IMR-90 (cell line): ENCODE measurements at regions not wholly inside any gene's neighbourhood (a gene's known extent, or its start where the extent isn't known, plus 50 kb on each side); places are given as distances from the start of the nearest gene placed in this dataset.

Source experiments
- ATAC-seq: fragments of 200-7000 bp; cut with Tn5 transposase; 2 replicates; pipeline ENCODE4 v1.9.1; 2020; ENCODE audit warnings: low read depth, mild to moderate bottlenecking, moderate library complexity
- BruUV-seq: library from RNA; stranded (reverse); fragments of 400-500 nt; replicated peaks from 2 replicates; lab custom pipeline; 2021; lab: Mats Ljungman, UMichigan
- CTCF ChIA-PET: fragments of 300-600 bp; formaldehyde crosslinking; extraction: SDS; loops from one replicate; lab custom pipeline; 2021; ENCODE audit warnings: antibody characterized with exemption; lab: Yijun Ruan, JAX
- POLR2A ChIA-PET: fragments of 300-600 bp; sonication (Branson Sonifier 250); formaldehyde crosslinking; loops from one replicate; lab custom pipeline; 2022; ENCODE audit warnings: antibody characterized with exemption; ENCODE audit not compliant: unreplicated experiment; lab: Charles Lee
- DNase-seq: peaks from one replicate; pipeline ENCODE4 v3.0.0; 2013
- H2AFZ ChIP-seq: replicated peaks from 2 replicates; pipeline ENCODE3; 2013; ENCODE audit warnings: low read length, mild to moderate bottlenecking; ENCODE audit not compliant: poor library complexity
- H2AK5ac ChIP-seq: 2 replicates; pipeline ENCODE4 v1.6.1; 2013; ENCODE audit warnings: low read depth, low read length, inconsistent platforms
- H2AK9ac ChIP-seq: replicated peaks from 2 replicates; pipeline ENCODE3; 2013; ENCODE audit warnings: mild to moderate bottlenecking, low read depth, low read length, moderate library complexity; ENCODE audit not compliant: poor library complexity
- H2BK120ac ChIP-seq: 2 replicates; pipeline ENCODE4 v1.6.1; 2013; ENCODE audit warnings: low read depth, low read length, inconsistent platforms
- H2BK15ac ChIP-seq: 3 replicates; pipeline ENCODE4 v1.6.1; 2013; ENCODE audit warnings: low read depth, low read length, inconsistent platforms
- H2BK20ac ChIP-seq: 2 replicates; pipeline ENCODE4 v1.6.1; 2013; ENCODE audit warnings: low read depth, mild to moderate bottlenecking, inconsistent platforms, low read length, moderate library complexity
- H2BK5ac ChIP-seq: 2 replicates; pipeline ENCODE4 v1.6.1; 2013; ENCODE audit warnings: mild to moderate bottlenecking, low read depth, low read length, inconsistent platforms; ENCODE audit not compliant: poor library complexity, severe bottlenecking
- H3K14ac ChIP-seq: replicated peaks from 2 replicates; pipeline ENCODE4 v1.6.1; 2013; ENCODE audit warnings: low read depth, low read length, inconsistent platforms
- H3K18ac ChIP-seq: 2 replicates; pipeline ENCODE4 v1.6.1; 2013; ENCODE audit warnings: low read depth, low read length, control low read depth
- H3K23ac ChIP-seq: 2 replicates; pipeline ENCODE4 v1.6.1; 2013; ENCODE audit warnings: low read depth, low read length, inconsistent platforms
- H3K27ac ChIP-seq: 2 replicates; pipeline ENCODE4 v1.5.1; 2013; ENCODE audit warnings: mild to moderate bottlenecking, control low read depth, low read length; ENCODE audit not compliant: insufficient read depth
- H3K27me3 ChIP-seq: 2 replicates; pipeline ENCODE4 v1.6.1; 2013; ENCODE audit warnings: low read length; ENCODE audit not compliant: control insufficient read depth, insufficient read depth
- H3K36me3 ChIP-seq: 2 replicates; pipeline ENCODE4 v1.6.1; 2013; ENCODE audit warnings: low read length, mixed read lengths; ENCODE audit not compliant: control insufficient read depth, insufficient read depth
- H3K4ac ChIP-seq: 2 replicates; pipeline ENCODE4 v1.6.1; 2013; ENCODE audit warnings: low read depth, low read length, inconsistent platforms
- H3K4me1 ChIP-seq: 2 replicates; pipeline ENCODE4 v1.6.1; 2013; ENCODE audit warnings: low read length, mixed read lengths; ENCODE audit not compliant: control insufficient read depth, insufficient read depth
- H3K4me2 ChIP-seq: 2 replicates; pipeline ENCODE4 v1.6.1; 2013; ENCODE audit warnings: low read depth, mild to moderate bottlenecking, control low read depth, low read length, moderate library complexity
- H3K4me3 ChIP-seq: 2 replicates; pipeline ENCODE4 v1.5.1; 2013; ENCODE audit warnings: low read depth, mild to moderate bottlenecking, control low read depth, low read length, moderate library complexity; ENCODE audit not compliant: insufficient read depth
- H3K56ac ChIP-seq: 2 replicates; pipeline ENCODE4 v1.6.1; 2013; ENCODE audit warnings: low read length, inconsistent platforms; ENCODE audit not compliant: insufficient read depth; ENCODE audit errors: extremely low read depth
- H3K79me1 ChIP-seq, 2 experiments: 2 replicates each; pipeline ENCODE4 v1.6.1; 2013; ENCODE audit warnings: low read length in 2 of 2, inconsistent platforms in 1 of 2, low read depth in 1 of 2
- H3K9ac ChIP-seq: 2 replicates; pipeline ENCODE4 v1.6.1; 2013; ENCODE audit warnings: low read depth, low read length, control low read depth
- H3K9me1 ChIP-seq: 2 replicates; pipeline ENCODE4 v1.6.1; 2013; ENCODE audit warnings: low read length, inconsistent platforms; ENCODE audit not compliant: insufficient read depth
- H3K9me3 ChIP-seq: 2 replicates; pipeline ENCODE4 v1.6.1; 2013; ENCODE audit warnings: low read length; ENCODE audit not compliant: control insufficient read depth, insufficient read depth
- H4K20me1 ChIP-seq: 2 replicates; pipeline ENCODE4 v1.6.1; 2013; ENCODE audit warnings: low read length, inconsistent platforms; ENCODE audit not compliant: insufficient read depth
- H4K5ac ChIP-seq: 2 replicates; pipeline ENCODE4 v1.6.1; 2013; ENCODE audit warnings: mild to moderate bottlenecking, low read depth, low read length, control low read depth
- H4K8ac ChIP-seq, 2 experiments: 2 replicates each; pipeline ENCODE4 v1.6.1; 2013; ENCODE audit warnings: low read depth in 2 of 2, low read length in 2 of 2, control low read depth in 1 of 2, inconsistent platforms in 1 of 2
- H4K91ac ChIP-seq: 2 replicates; pipeline ENCODE4 v1.6.1; 2013; ENCODE audit warnings: low read depth, low read length, inconsistent platforms; ENCODE audit not compliant: insufficient read depth
- BHLHE40 ChIP-seq: fragments of 150-350 bp; IDR thresholded peaks from 2 replicates; pipeline ENCODE4 v1.6.1; 2016; ENCODE audit warnings: mild to moderate bottlenecking, low read depth, low read length
- CEBPB ChIP-seq: IDR thresholded peaks from 2 replicates; pipeline ENCODE4 v1.6.1; 2012; ENCODE audit warnings: low read depth, low read length, improper control_type of control experiment
- CHD1 ChIP-seq: IDR thresholded peaks from 2 replicates; pipeline ENCODE4 v1.6.1; 2012; ENCODE audit warnings: low read depth, low read length, improper control_type of control experiment
- CTCF ChIP-seq: conservative IDR thresholded peaks from 2 replicates; pipeline ENCODE4 v1.5.1; 2012; ENCODE audit warnings: mild to moderate bottlenecking, low read depth, low read length, improper control_type of control experiment
- ELK1 ChIP-seq: fragments of 150-350 bp; IDR thresholded peaks from 2 replicates; pipeline ENCODE4 v1.6.1; 2016; ENCODE audit warnings: low read depth, mild to moderate bottlenecking, low read length, moderate library complexity, borderline replicate concordance
- FOS ChIP-seq: fragments of 150-350 bp; IDR thresholded peaks from 2 replicates; pipeline ENCODE4 v1.6.1; 2016; ENCODE audit warnings: low read depth, low read length
- MAFK ChIP-seq: IDR thresholded peaks from 2 replicates; pipeline ENCODE4 v1.6.1; 2012; ENCODE audit warnings: low read depth, low read length, improper control_type of control experiment
- MAZ ChIP-seq: IDR thresholded peaks from 2 replicates; pipeline ENCODE4 v1.6.1; 2012; ENCODE audit warnings: low read depth, mild to moderate bottlenecking, low read length, improper control_type of control experiment, moderate library complexity, borderline replicate concordance
- MXI1 ChIP-seq: IDR thresholded peaks from 2 replicates; pipeline ENCODE4 v1.6.1; 2012; ENCODE audit warnings: low read depth, mild to moderate bottlenecking, low read length, moderate library complexity, borderline replicate concordance
- NFE2L2 ChIP-seq: fragments of 150-350 bp; IDR thresholded peaks from 2 replicates; pipeline ENCODE4 v1.6.1; 2016; ENCODE audit warnings: low read depth, mild to moderate bottlenecking, low read length
- POLR2A ChIP-seq: IDR thresholded peaks from 2 replicates; pipeline ENCODE4 v1.6.1; 2012; ENCODE audit warnings: mild to moderate bottlenecking, low read depth, low read length
- RAD21 ChIP-seq: IDR thresholded peaks from 2 replicates; pipeline ENCODE4 v1.6.1; 2012; ENCODE audit warnings: low read length, improper control_type of control experiment
- RCOR1 ChIP-seq: IDR thresholded peaks from 2 replicates; pipeline ENCODE4 v1.6.1; 2012; ENCODE audit warnings: mild to moderate bottlenecking, low read length, improper control_type of control experiment; ENCODE audit not compliant: insufficient replicate concordance
- RFX5 ChIP-seq: IDR thresholded peaks from 2 replicates; pipeline ENCODE4 v1.8.0; 2012; ENCODE audit warnings: low read depth, mild to moderate bottlenecking, low read length, moderate library complexity
- SMC3 ChIP-seq: fragments of 150-350 bp; IDR thresholded peaks from 2 replicates; pipeline ENCODE4 v1.6.1; 2016; ENCODE audit warnings: low read depth, mild to moderate bottlenecking, antibody characterized with exemption, low read length, moderate library complexity
- USF2 ChIP-seq: fragments of 150-350 bp; IDR thresholded peaks from 2 replicates; pipeline ENCODE4 v1.6.1; 2017; ENCODE audit warnings: mild to moderate bottlenecking, antibody characterized with exemption, low read length, low read depth
- WGBS, 2 experiments: methylation state at CpG; one replicate each; pipeline versions ENCODE4 v1.1.5 to v1.1.7; 2013; ENCODE audit warnings: missing lambda C conversion rate in 2 of 2; ENCODE audit not compliant: insufficient read length in 1 of 2; ENCODE audit errors: extremely low coverage in 2 of 2; 5-methylcytosine and 5-hydroxymethylcytosine counted together
- dilution Hi-C: fragments of 300-500 bp; cut with HindIII; formaldehyde crosslinking; loops from one replicate; pipeline ENCODE4 v1.14.3; 2018; ENCODE audit warnings: low sequenced_read_pairs; ENCODE audit not compliant: unreplicated experiment
- in situ Hi-C: fragments of 300-500 bp; cut with MboI; formaldehyde crosslinking; loops from 3 replicates; pipeline ENCODE4 v1.14.3; 2019; ENCODE audit warnings: low sequenced_read_pairs, inconsistent platforms, mixed read lengths
- intact Hi-C: fragments of 100-400 bp; cut with micrococcal nuclease; formaldehyde crosslinking; loops from 2 replicates; pipeline ENCODE4 v1.10.0; 2022

- no peak overlapping the region for H2BK15ac ChIP-seq
- no peaks in the 10 kb centered on the region for H3K9me1 ChIP-seq
- WGBS, 2 experiments = no CpG with 5 or more reads among the region's 1 CpG
- H2BK120ac ChIP-seq = no peak overlapping the region
- H3K9ac ChIP-seq = no peak overlapping the region
- no TSS peak for BruUV-seq
- dilution Hi-C loops = no loop called here
- no peaks in the 10 kb centered on the region for H3K79me1 ChIP-seq
- H2AK5ac ChIP-seq = no peak overlapping the region
- no peak overlapping the region for H3K14ac ChIP-seq
- no peak overlapping the region for H4K91ac ChIP-seq
- H2BK20ac ChIP-seq = no peak overlapping the region
- no peaks in the 10 kb centered on the region for H3K4me1 ChIP-seq
- ATAC-seq = no peak
- H3K36me3 ChIP-seq = no peaks in the 10 kb centered on the region
- no peak overlapping the region for H3K4ac ChIP-seq
- H3K9me3 ChIP-seq = no peaks in the 10 kb centered on the region
- TF ChIP-seq MXI1 (no peak), USF2 (no peak), RFX5 (no peak), MAZ (no peak), ELK1 (no peak), SMC3 (no peak), CHD1 (no peak), FOS (no peak), MAFK (no peak), RCOR1 (no peak), NFE2L2 (no peak), BHLHE40 (no peak), CTCF (no peak), POLR2A (no peak), RAD21 (no peak), CEBPB (no peak)
- no peaks in the 10 kb centered on the region for H3K27me3 ChIP-seq
- H3K23ac ChIP-seq = no peak overlapping the region
- ChIA-PET POLR2A (no interaction called here), CTCF (no interaction called here)
- H3K56ac ChIP-seq = no peak overlapping the region
- H2AFZ ChIP-seq = no peak overlapping the region
- intact Hi-C loops = no loop called here
- in situ Hi-C loops = no loop called here
- H2AK9ac ChIP-seq = no peak overlapping the region
- H2BK5ac ChIP-seq = no peak overlapping the region
- no peak for DNase-seq
- no peak overlapping the region for H3K4me3 ChIP-seq
- no peak overlapping the region for H3K4me2 ChIP-seq
- H4K20me1 ChIP-seq = no peaks in the 10 kb centered on the region
- H3K18ac ChIP-seq = no peak overlapping the region
- H4K5ac ChIP-seq = no peak overlapping the region
- no peak overlapping the region for H3K27ac ChIP-seq
- no peak overlapping the region for H4K8ac ChIP-seq
Measured at GRCh38 chr2:88896971-88897370, 205.5 kb downstream of the RPIA start.
